GM06990 (cell line): ENCODE measurements at regions not wholly inside any gene's neighbourhood (a gene's known extent, or its start where the extent isn't known, plus 50 kb on each side); places are given as distances from the start of the nearest gene placed in this dataset.

Experiments
- DNase-seq: peaks from one replicate; pipeline ENCODE4 v3.0.0-alpha.2; 2011; ENCODE audit not compliant: insufficient read length; ENCODE audit errors: extremely low read depth
- H3K27me3 ChIP-seq: replicated peaks from 2 replicates; pipeline ENCODE4 v1.6.0; 2011; ENCODE audit warnings: low read length; ENCODE audit not compliant: control insufficient read depth, insufficient read depth
- H3K36me3 ChIP-seq: 2 replicates; pipeline ENCODE4 v1.5.1; 2011; ENCODE audit warnings: low read length; ENCODE audit not compliant: control insufficient read depth, insufficient read depth
- H3K4me3 ChIP-seq: replicated peaks from 2 replicates; pipeline ENCODE4 v1.5.1; 2011; ENCODE audit warnings: low read depth, mild to moderate bottlenecking, control low read depth, low read length
- TF ChIP-seq, protein P1 (sequence below): IDR thresholded peaks from 2 replicates; pipeline ENCODE4 v1.5.1; 2011; ENCODE audit warnings: low read length, control low read depth, mild to moderate bottlenecking, inconsistent platforms; ENCODE audit not compliant: insufficient read depth, poor library complexity, severe bottlenecking

DNA sequence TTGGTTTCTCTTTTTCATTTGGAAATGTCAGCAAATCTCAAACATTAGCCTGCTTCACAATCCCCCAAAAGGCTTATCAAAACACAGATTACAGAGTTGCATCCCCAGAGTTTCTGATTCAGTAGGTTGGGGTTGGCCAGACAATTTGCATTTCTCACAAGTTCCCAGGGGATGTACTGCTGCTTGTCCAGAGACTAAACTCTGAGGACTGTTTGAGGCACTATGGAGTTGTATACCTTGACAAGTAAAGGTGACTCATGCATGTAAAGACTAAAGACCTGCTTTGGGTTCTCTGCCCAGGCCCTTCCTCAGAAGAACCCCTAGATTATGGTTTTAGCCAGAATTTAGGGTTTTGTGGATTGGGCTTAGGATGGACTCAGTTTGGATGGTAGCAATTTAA, 151.1 kb upstream of the ARHGEF26 start:
- no peak for DNase-seq
- no peaks in the 10 kb centered on the region for H3K27me3 ChIP-seq
- TF ChIP-seq, protein P1, sequence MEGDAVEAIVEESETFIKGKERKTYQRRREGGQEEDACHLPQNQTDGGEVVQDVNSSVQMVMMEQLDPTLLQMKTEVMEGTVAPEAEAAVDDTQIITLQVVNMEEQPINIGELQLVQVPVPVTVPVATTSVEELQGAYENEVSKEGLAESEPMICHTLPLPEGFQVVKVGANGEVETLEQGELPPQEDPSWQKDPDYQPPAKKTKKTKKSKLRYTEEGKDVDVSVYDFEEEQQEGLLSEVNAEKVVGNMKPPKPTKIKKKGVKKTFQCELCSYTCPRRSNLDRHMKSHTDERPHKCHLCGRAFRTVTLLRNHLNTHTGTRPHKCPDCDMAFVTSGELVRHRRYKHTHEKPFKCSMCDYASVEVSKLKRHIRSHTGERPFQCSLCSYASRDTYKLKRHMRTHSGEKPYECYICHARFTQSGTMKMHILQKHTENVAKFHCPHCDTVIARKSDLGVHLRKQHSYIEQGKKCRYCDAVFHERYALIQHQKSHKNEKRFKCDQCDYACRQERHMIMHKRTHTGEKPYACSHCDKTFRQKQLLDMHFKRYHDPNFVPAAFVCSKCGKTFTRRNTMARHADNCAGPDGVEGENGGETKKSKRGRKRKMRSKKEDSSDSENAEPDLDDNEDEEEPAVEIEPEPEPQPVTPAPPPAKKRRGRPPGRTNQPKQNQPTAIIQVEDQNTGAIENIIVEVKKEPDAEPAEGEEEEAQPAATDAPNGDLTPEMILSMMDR = no peak
- no peak overlapping the region for H3K4me3 ChIP-seq
- H3K36me3 ChIP-seq = no peaks in the 10 kb centered on the region

GRCh38 chr3:153970741-153971347, 150.3 kb upstream of the ARHGEF26 start:
- H3K36me3 ChIP-seq = no peaks in the 10 kb centered on the region
- TF ChIP-seq, protein P1 = peak; percentile 48
- no peak overlapping the region for H3K4me3 ChIP-seq
- H3K27me3 ChIP-seq = no peaks in the 10 kb centered on the region
- no peak for DNase-seq

GRCh38 chr3:153972862-153973261, 148.3 kb upstream of the ARHGEF26 start:
- H3K27me3 ChIP-seq = no peaks in the 10 kb centered on the region
- DNase-seq = no peak
- TF ChIP-seq, protein P1 = no peak

GRCh38 chr3:153973722-153974265, 147.4 kb upstream of the ARHGEF26 start:
- H3K27me3 ChIP-seq = no peaks in the 10 kb centered on the region
- TF ChIP-seq, protein P1 = no peak
- DNase-seq = no peak
- no peak overlapping the region for H3K4me3 ChIP-seq
- no peaks in the 10 kb centered on the region for H3K36me3 ChIP-seq

More at GRCh38 chr3:153972862-153973261, 148.3 kb upstream of the ARHGEF26 start:
- no peak overlapping the region for H3K4me3 ChIP-seq
- no peaks in the 10 kb centered on the region for H3K36me3 ChIP-seq

DNA sequence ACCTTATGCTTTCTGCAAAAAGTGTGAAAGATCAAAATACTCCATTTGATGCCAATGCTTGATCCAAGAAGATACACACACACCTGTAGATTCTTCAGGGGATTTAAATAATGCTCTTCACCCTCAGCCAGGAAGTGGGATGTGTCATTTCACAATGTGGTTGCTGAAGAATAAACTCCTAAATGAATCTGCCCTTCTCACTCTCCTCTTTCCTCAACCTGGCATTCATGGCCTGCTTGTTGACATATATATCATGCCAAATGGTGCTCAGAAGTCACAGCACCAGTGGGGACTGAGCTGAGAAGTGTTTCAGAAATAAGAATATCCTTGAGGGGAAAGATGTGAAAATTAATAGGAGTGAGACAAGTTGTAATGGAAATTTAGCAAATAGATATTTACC, 146.6 kb upstream of the ARHGEF26 start:
- DNase-seq = no peak
- Histone ChIP-seq H3K36me3 (no peaks in the 10 kb centered on the region), H3K27me3 (no peaks in the 10 kb centered on the region), H3K4me3 (no peak overlapping the region)
- TF ChIP-seq, protein P1 = no peak
